Body of pancreas (tissue), 4 donors: ENCODE measurements at regions not wholly inside any gene's neighbourhood (a gene's known extent, or its start where the extent isn't known, plus 50 kb on each side); places are given as distances from the start of the nearest gene placed in this dataset.

Experiments used
- ATAC-seq: fragments of 150-250 bp; one replicate; pipeline ENCODE4 v1.9.1; 2016
- DNase-seq, 4 donors: peaks; one replicate each; pipeline ENCODE4 v3.0.0-alpha.2; 2019
- H3K27ac ChIP-seq, 4 donors: fragments of 200-600 bp; sonication (generic); 1 replicate in 3 of 4; 2 replicates in 1 of 4; pipeline versions ENCODE4 v1.5.1 to v1.6.1; 2016 to 2019; ENCODE audit warnings: mild to moderate bottlenecking in 1 of 4, mixed read lengths in 1 of 4, moderate library complexity in 1 of 4
- H3K27me3 ChIP-seq, 2 donors: fragments of 200-600 bp; sonication (generic); one replicate each; pipeline ENCODE4 v1.6.0; 2016; ENCODE audit warnings: mild to moderate bottlenecking in 1 of 2
- H3K36me3 ChIP-seq, 2 donors: fragments of 200-600 bp; sonication (generic); replicated peaks in 1 of 2; 2 replicates each; pipeline ENCODE4 v1.5.1; 2016; ENCODE audit warnings: low read depth in 2 of 2; ENCODE audit not compliant: insufficient read depth in 1 of 2
- H3K4me1 ChIP-seq: fragments of 200-600 bp; sonication (generic); one replicate; pipeline ENCODE4 v1.6.0; 2016
- H3K4me3 ChIP-seq, 2 donors: fragments of 200-600 bp; sonication (generic); 1 replicate in 1 of 2; 2 replicates in 1 of 2; pipeline ENCODE4 v1.5.1; 2016 to 2019
- H3K9me3 ChIP-seq, 3 donors: fragments of 200-600 bp; sonication (generic); 1 replicate in 2 of 3; 2 replicates in 1 of 3; pipeline ENCODE4 v1.5.1; 2016
- CTCF ChIP-seq, 7 experiments: fragments of 450-650 bp in 4 of 7; fragments of 200-600 bp in 3 of 7; sonication (generic) in 3 of 7; IDR thresholded peaks; one replicate each; pipeline ENCODE4 v1.5.1; 2016 to 2019; ENCODE audit warnings: antibody characterized with exemption in 7 of 7
- POLR2A ChIP-seq, 3 donors: fragments of 450-650 bp; IDR thresholded peaks; one replicate each; pipeline ENCODE4 v1.6.1; 2016; ENCODE audit warnings: antibody characterized with exemption in 3 of 3, mild to moderate bottlenecking in 2 of 3
- WGBS, 2 donors: methylation state at CpG; one replicate each; pipeline ENCODE4 v1.1.5; 2017; 5-methylcytosine and 5-hydroxymethylcytosine counted together
- intact Hi-C: fragments of 100-400 bp; cut with DNase I; formaldehyde crosslinking; loops from one replicate; pipeline ENCODE4 v1.15.1; 2023

- no peak overlapping the region for H3K27ac ChIP-seq
- TF ChIP-seq POLR2A (IDR thresholded peaks at IDR 0.05), result no peak
- no peak for TF ChIP-seq CTCF (IDR thresholded peaks at IDR 0.05)
- no peaks in the 10 kb centered on the region for H3K36me3 ChIP-seq
- ATAC-seq (no peak), DNase-seq (no peak)
- intact Hi-C loops, result no loop called here
- H3K27me3 ChIP-seq, result no peaks in the 10 kb centered on the region
- 73 to 76% methylated on average over 6 to 7 of the region's 7 CpGs for WGBS, 2 donors
- H3K4me1 ChIP-seq, result no peaks in the 10 kb centered on the region
- H3K4me3 ChIP-seq, result no peak overlapping the region
- H3K9me3 ChIP-seq, result no peaks in the 10 kb centered on the region
Observed at GRCh38 chr13:107715496-107715895, 499.8 kb downstream of the LIG4 start.

GRCh38 chr13:107713314-107713713, 502.0 kb downstream of the LIG4 start:
- intact Hi-C loops, result no loop called here
- H3K9me3 ChIP-seq, result no peaks in the 10 kb centered on the region
- DNase-seq (no peak), ATAC-seq (no peak)
- no peak overlapping the region for H3K4me3 ChIP-seq
- H3K27ac ChIP-seq, result no peak overlapping the region
- H3K27me3 ChIP-seq, result no peaks in the 10 kb centered on the region
- no peaks in the 10 kb centered on the region for H3K36me3 ChIP-seq
- TF ChIP-seq POLR2A (IDR thresholded peaks at IDR 0.05), result no peak
- TF ChIP-seq CTCF (IDR thresholded peaks at IDR 0.05), result no peak
- H3K4me1 ChIP-seq, result no peaks in the 10 kb centered on the region

GRCh38 chr13:107712145-107712860, 503.0 kb downstream of the LIG4 start:
- H3K27ac ChIP-seq, result no peak overlapping the region
- H3K4me1 ChIP-seq, result no peaks in the 10 kb centered on the region
- 62 to 68% methylated on average over 9 of the region's 9 CpGs for WGBS, 2 donors
- DNase-seq (no peak), ATAC-seq (no peak)
- intact Hi-C loops, result no loop called here
- H3K4me3 ChIP-seq, result no peak overlapping the region
- TF ChIP-seq CTCF (IDR thresholded peaks at IDR 0.05), result no peak
- no peak for TF ChIP-seq POLR2A (IDR thresholded peaks at IDR 0.05)
- no peaks in the 10 kb centered on the region for H3K36me3 ChIP-seq
- H3K9me3 ChIP-seq, result no peaks in the 10 kb centered on the region
- H3K27me3 ChIP-seq, result no peaks in the 10 kb centered on the region

- ATAC-seq, result no peak
- Histone ChIP-seq H3K27me3 (no peaks in the 10 kb centered on the region), H3K27ac (no peak overlapping the region), H3K9me3 (no peaks in the 10 kb centered on the region), H3K36me3 (no peaks in the 10 kb centered on the region), H3K4me1 (no peaks in the 10 kb centered on the region), H3K4me3 (no peak overlapping the region)
- DNase-seq, result no peak
- intact Hi-C loops, result no loop called here
- TF ChIP-seq CTCF (IDR thresholded peaks at IDR 0.05), result no peak
- no peak for TF ChIP-seq POLR2A (IDR thresholded peaks at IDR 0.05)
- WGBS, 2 donors, result 18 to 19% methylated on average over 2 of the region's 2 CpGs
Observed at GRCh38 chr13:107690181-107690580, 525.2 kb downstream of the LIG4 start.

DNA sequence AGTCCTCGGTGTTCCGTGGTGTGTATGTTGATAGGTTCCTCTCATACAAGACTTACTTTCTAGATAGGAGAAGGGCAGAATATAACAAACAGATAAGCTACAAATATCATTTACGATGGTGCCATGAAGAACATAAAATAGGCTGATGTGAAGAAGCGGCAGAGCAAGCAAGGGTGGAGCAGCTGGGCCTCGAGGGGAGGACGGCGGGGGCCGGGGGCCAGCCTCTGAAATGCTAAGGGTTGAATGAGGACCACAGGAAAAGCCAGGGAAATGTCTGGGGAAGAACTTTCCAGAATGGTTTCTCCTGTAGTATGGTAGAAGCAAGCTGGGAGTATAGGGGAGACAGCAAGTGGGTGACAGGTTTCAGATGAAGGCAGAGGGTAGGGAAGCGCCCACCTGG, 529.5 kb downstream of the LIG4 start:
- H3K9me3 ChIP-seq, result no peaks in the 10 kb centered on the region
- intact Hi-C loops, result no loop called here
- no peak overlapping the region for H3K4me3 ChIP-seq
- WGBS, 2 donors, result 75 to 80% methylated on average over 9 of the region's 9 CpGs
- TF ChIP-seq POLR2A (IDR thresholded peaks at IDR 0.05) (no peak), CTCF (IDR thresholded peaks at IDR 0.05) (no peak)
- ATAC-seq (no peak), DNase-seq (no peak)
- no peaks in the 10 kb centered on the region for H3K36me3 ChIP-seq
- no peak overlapping the region for H3K27ac ChIP-seq
- H3K27me3 ChIP-seq, result no peaks in the 10 kb centered on the region
- H3K4me1 ChIP-seq, result no peaks in the 10 kb centered on the region
